ENCODE measurements at regions not wholly inside any gene's neighbourhood (a gene's known extent, or its start where the extent isn't known, plus 50 kb on each side); places are given as distances from the start of the nearest gene placed in this dataset.

DNA sequence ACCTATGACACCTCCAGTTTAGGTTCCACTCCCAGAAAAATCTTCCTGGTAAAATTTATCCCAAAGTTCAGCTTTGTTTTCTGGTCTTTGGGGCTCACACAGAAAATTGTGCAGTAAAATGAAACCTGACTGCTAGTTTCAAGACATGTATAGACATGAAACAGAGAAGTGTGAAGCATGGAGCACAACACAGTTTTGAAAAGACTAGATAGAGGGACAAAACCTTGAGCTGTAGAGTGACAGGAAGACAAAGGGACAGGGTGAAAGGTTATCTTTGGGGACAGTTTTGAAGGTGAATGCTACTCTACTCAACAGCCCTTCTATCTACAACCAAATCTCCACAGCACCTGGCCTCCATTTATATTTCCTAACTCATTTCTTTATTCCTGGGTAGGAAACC, 352.6 kb downstream of the RBM43 start:
- H3K4me1 ChIP-seq (ENCODE audit: control insufficient read depth in 2 of 2, insufficient read depth in 2 of 2, low read length in 2 of 2): no peaks in the 10 kb centered on the region
- peaks cover 0 to 3% (median 0%) of the 10 kb centered on the region in 3 experiments for H3K9me3 ChIP-seq (ENCODE audit: control insufficient read depth in 2 of 3, low read length in 3 of 3)
- H3K27me3 ChIP-seq (ENCODE audit: control insufficient read depth in 2 of 2, insufficient read depth in 2 of 2, low read length in 2 of 2): no peaks in the 10 kb centered on the region
- no peaks in the 10 kb centered on the region for H3K36me3 ChIP-seq (ENCODE audit: control insufficient read depth in 2 of 3, insufficient read depth in 3 of 3, low read length in 3 of 3)
- no peak overlapping the region for H3K4me3 Mint-ChIP-seq
- no peaks in the 10 kb centered on the region for H3K4me1 Mint-ChIP-seq
- peaks cover 0 to 15% (median 3%) of the 10 kb centered on the region in 5 donors for H3K27me3 Mint-ChIP-seq
- no peak overlapping the region for H3K4me3 ChIP-seq (ENCODE audit: low read length)
- ChIA-PET POLR2A (no interaction called here), CTCF (no interaction called here)
- ATAC-seq (no peak), DNase-seq (no peak)
- H3K9me3 Mint-ChIP-seq: peaks cover 0 to 15% (median 1%) of the 10 kb centered on the region in 11 donors
- H3K27ac ChIP-seq (ENCODE audit: low read depth, low read length): no peak overlapping the region
- intact Hi-C loops (cut with micrococcal nuclease): no loop called here
- H3K36me3 Mint-ChIP-seq: no peaks in the 10 kb centered on the region
- no peak overlapping the region for H3K27ac Mint-ChIP-seq

DNA sequence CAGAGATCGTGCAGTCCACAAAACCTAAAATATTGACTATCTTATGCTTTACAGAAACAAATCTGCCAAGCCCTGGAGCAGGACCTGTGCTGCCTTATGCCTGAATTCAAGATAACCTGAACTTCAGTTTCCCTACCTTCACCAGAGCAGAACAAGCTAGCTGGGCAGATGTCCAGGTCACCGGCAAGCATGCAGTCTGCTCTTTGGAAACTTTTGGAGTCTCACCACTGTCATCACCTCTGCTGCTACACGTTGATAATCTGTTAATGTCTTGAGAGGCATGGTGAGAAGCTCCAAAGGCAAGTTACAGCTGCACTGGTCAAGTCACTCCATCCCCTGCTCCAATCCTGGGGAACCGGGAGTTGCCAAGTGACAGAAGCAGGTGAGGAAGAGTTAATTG, 354.2 kb downstream of the RBM43 start:
- intact Hi-C loops (cut with micrococcal nuclease): no loop called here
- Histone ChIP-seq H3K27ac (ENCODE audit: low read depth, low read length) (no peak overlapping the region), H3K4me1 (ENCODE audit: control insufficient read depth in 2 of 2, insufficient read depth in 2 of 2, low read length in 2 of 2) (no peaks in the 10 kb centered on the region), H3K9me3 (ENCODE audit: control insufficient read depth in 2 of 3, low read length in 3 of 3) (peaks cover 0 to 3% (median 0%) of the 10 kb centered on the region in 3 experiments), H3K4me3 (ENCODE audit: low read length) (no peak overlapping the region), H3K36me3 (ENCODE audit: control insufficient read depth in 2 of 3, insufficient read depth in 3 of 3, low read length in 3 of 3) (no peaks in the 10 kb centered on the region), H3K27me3 (ENCODE audit: control insufficient read depth in 2 of 2, insufficient read depth in 2 of 2, low read length in 2 of 2) (no peaks in the 10 kb centered on the region)
- ChIA-PET CTCF (no interaction called here), POLR2A (no interaction called here)
- H3K9me3 Mint-ChIP-seq: peaks cover 0 to 15% (median 1%) of the 10 kb centered on the region in 11 donors
- H3K27ac Mint-ChIP-seq: no peak overlapping the region
- peaks cover 0 to 15% (median 6%) of the 10 kb centered on the region in 5 donors for H3K27me3 Mint-ChIP-seq
- ATAC-seq: no peak
- no peaks in the 10 kb centered on the region for H3K4me1 Mint-ChIP-seq
- no peak for DNase-seq
- no peak overlapping the region for H3K4me3 Mint-ChIP-seq
- H3K36me3 Mint-ChIP-seq: no peaks in the 10 kb centered on the region

DNA sequence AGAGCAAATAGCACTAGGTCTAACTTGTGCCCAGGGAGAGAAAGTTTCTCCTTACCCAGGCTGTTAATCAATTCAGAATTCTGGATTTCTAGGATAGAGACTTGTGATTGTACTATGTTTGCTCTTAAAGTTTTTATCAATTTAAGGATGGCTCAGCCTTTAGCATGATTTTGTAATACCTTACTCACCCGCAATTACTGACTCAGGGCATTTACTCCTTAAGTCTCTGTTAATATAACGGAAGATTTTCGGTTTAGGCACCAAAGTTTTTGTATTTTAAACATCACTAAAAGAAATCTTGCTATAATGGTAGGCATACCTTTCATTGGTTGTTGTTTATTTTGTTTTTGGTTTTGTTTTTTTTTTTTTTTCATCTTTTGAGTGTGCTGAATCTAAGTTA, 358.2 kb downstream of the RBM43 start:
- DNase-seq (no peak), ATAC-seq (no peak)
- H3K27me3 ChIP-seq (ENCODE audit: control insufficient read depth in 2 of 2, insufficient read depth in 2 of 2, low read length in 2 of 2): no peaks in the 10 kb centered on the region
- H3K4me1 Mint-ChIP-seq: no peaks in the 10 kb centered on the region
- POLR2A ChIA-PET: no interaction called here
- CTCF ChIA-PET: interaction anchor here (0.7 kb wide), 1 partner anchor 8 kb away, joined by 3 read pairs; no protein-coding TSS in a partner anchor
- no peak overlapping the region for H3K27ac ChIP-seq (ENCODE audit: low read depth, low read length)
- no peaks in the 10 kb centered on the region for H3K36me3 ChIP-seq (ENCODE audit: control insufficient read depth in 2 of 3, insufficient read depth in 3 of 3, low read length in 3 of 3)
- H3K36me3 Mint-ChIP-seq: no peaks in the 10 kb centered on the region
- H3K9me3 Mint-ChIP-seq: peaks cover 2 to 16% (median 6%) of the 10 kb centered on the region in 11 donors
- peaks cover 0 to 3% (median 0%) of the 10 kb centered on the region in 3 experiments for H3K9me3 ChIP-seq (ENCODE audit: control insufficient read depth in 2 of 3, low read length in 3 of 3)
- peaks cover 0 to 14% (median 6%) of the 10 kb centered on the region in 5 donors for H3K27me3 Mint-ChIP-seq
- no peaks in the 10 kb centered on the region for H3K4me1 ChIP-seq (ENCODE audit: control insufficient read depth in 2 of 2, insufficient read depth in 2 of 2, low read length in 2 of 2)
- no peak overlapping the region for H3K4me3 Mint-ChIP-seq
- intact Hi-C loops (cut with micrococcal nuclease): no loop called here
- no peak overlapping the region for H3K4me3 ChIP-seq (ENCODE audit: low read length)
- H3K27ac Mint-ChIP-seq: no peak overlapping the region

DNA sequence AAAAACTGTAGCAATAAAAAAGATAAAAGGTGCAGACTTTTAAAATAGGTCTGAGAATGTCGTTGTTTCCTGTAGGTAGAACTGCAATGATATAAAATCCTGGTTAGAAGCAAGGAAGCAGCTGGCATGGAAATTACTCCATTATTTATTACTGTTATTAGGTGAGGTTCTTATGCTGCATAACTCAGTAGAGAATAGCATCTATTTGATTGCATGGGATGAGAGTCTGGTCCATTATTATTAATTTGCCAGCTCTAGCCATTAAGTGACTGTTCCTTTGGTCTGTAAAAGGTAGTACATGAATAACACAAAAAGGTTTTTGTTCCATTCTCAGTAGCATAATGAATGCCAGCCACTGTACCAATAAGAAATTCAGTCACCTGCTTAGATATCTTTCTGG, 358.6 kb downstream of the RBM43 start:
- H3K36me3 Mint-ChIP-seq: no peaks in the 10 kb centered on the region
- peaks cover 2 to 16% (median 6%) of the 10 kb centered on the region in 11 donors for H3K9me3 Mint-ChIP-seq
- Histone ChIP-seq H3K36me3 (ENCODE audit: control insufficient read depth in 2 of 3, insufficient read depth in 3 of 3, low read length in 3 of 3) (no peaks in the 10 kb centered on the region), H3K4me3 (ENCODE audit: low read length) (no peak overlapping the region), H3K9me3 (ENCODE audit: control insufficient read depth in 2 of 3, low read length in 3 of 3) (no peaks in the 10 kb centered on the region), H3K4me1 (ENCODE audit: control insufficient read depth in 2 of 2, insufficient read depth in 2 of 2, low read length in 2 of 2) (no peaks in the 10 kb centered on the region), H3K27me3 (ENCODE audit: control insufficient read depth in 2 of 2, insufficient read depth in 2 of 2, low read length in 2 of 2) (no peaks in the 10 kb centered on the region), H3K27ac (ENCODE audit: low read depth, low read length) (no peak overlapping the region)
- intact Hi-C loops (cut with micrococcal nuclease): no loop called here
- no peak for ATAC-seq
- peaks cover 0 to 14% (median 6%) of the 10 kb centered on the region in 5 donors for H3K27me3 Mint-ChIP-seq
- H3K4me3 Mint-ChIP-seq: no peak overlapping the region
- no peaks in the 10 kb centered on the region for H3K4me1 Mint-ChIP-seq
- H3K27ac Mint-ChIP-seq: no peak overlapping the region
- no peak for DNase-seq
- CTCF ChIA-PET: no interaction called here
- POLR2A ChIA-PET: no interaction called here

DNA sequence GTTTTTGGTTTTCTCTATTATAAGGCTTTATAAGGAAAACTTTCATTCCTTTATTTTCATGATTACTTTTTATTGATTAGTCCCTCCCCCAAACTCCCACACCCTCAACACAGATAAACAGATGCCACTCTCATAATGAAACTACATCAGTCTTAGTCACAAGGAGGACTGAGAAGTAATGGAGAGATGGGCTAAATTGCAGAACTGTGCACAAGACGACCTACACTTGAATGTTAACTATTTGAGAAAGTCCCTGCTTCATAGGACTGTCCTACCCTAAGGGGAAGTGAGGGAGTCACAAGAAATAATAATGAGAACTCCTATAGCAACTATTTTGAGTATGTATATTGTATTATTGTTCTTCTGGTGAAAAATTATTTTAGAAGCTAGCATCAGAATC, 360.8 kb downstream of the RBM43 start:
- Histone ChIP-seq H3K9me3 (ENCODE audit: control insufficient read depth in 2 of 3, low read length in 3 of 3) (no peaks in the 10 kb centered on the region), H3K36me3 (ENCODE audit: control insufficient read depth in 2 of 3, insufficient read depth in 3 of 3, low read length in 3 of 3) (no peaks in the 10 kb centered on the region), H3K4me3 (ENCODE audit: low read length) (no peak overlapping the region), H3K27me3 (ENCODE audit: control insufficient read depth in 2 of 2, insufficient read depth in 2 of 2, low read length in 2 of 2) (no peaks in the 10 kb centered on the region), H3K4me1 (ENCODE audit: control insufficient read depth in 2 of 2, insufficient read depth in 2 of 2, low read length in 2 of 2) (no peaks in the 10 kb centered on the region), H3K27ac (ENCODE audit: low read depth, low read length) (no peak overlapping the region)
- Mint-ChIP-seq H3K27ac (no peak overlapping the region), H3K36me3 (no peaks in the 10 kb centered on the region), H3K4me3 (no peak overlapping the region), H3K9me3 (peaks cover 2 to 16% (median 6%) of the 10 kb centered on the region in 11 donors), H3K4me1 (no peaks in the 10 kb centered on the region), H3K27me3 (peaks cover 0 to 11% (median 6%) of the 10 kb centered on the region in 5 donors)
- ChIA-PET CTCF (no interaction called here), POLR2A (no interaction called here)
- no peak for ATAC-seq
- intact Hi-C loops (cut with micrococcal nuclease): no loop called here
- no peak for DNase-seq

DNA sequence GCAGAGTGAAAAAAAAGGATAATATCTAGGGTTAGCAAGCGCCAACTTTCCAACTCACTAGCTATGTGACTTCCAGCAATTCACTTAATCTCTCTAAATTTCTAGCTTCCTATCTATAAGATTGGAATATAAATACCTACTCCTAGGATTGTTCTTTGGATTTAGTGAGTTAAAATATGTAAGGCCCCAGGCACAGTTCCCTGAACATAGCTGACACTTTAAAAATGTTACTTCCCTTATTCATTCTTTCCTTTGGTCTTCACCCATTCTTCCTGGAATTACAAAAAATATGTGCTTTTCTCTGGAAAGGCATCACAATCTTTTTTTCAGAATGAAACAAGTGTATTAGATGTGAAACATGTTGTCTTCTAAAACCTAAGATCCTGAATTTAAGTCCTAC, 365.7 kb downstream of the RBM43 start:
- POLR2A ChIA-PET: no interaction called here

DNA sequence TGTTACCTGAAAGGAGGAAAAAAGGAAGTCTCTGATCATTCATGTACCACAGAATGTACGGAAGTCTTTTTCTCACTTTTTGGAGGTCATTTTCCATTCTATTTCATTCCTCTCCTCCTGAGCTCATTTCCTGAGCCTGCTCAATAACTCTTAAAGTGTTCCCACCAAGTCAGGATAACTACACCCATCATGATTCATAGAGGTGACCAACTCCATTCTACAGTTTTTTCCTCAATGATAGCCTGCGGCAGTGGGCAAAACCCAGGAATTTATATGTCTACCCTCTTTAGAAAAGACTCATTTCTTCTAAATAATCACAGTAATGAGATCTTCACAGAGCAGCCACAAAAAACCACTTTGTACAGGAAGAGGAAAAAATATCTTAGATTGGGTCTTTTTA, 372.5 kb downstream of the RBM43 start:
- POLR2A ChIA-PET: no interaction called here
- intact Hi-C loops (cut with micrococcal nuclease): no loop called here
- CTCF ChIA-PET: no interaction called here
- Mint-ChIP-seq H3K4me1 (no peaks in the 10 kb centered on the region), H3K27me3 (peaks cover 0 to 25% (median 12%) of the 10 kb centered on the region in 5 donors), H3K36me3 (no peaks in the 10 kb centered on the region), H3K9me3 (peaks cover 0 to 25% (median 0%) of the 10 kb centered on the region in 11 donors), H3K4me3 (no peak overlapping the region), H3K27ac (no peak overlapping the region)
- H3K27ac ChIP-seq (ENCODE audit: low read depth, low read length): no peak overlapping the region
- no peaks in the 10 kb centered on the region for H3K27me3 ChIP-seq (ENCODE audit: control insufficient read depth in 2 of 2, insufficient read depth in 2 of 2, low read length in 2 of 2)
- H3K4me3 ChIP-seq (ENCODE audit: low read length): no peak overlapping the region
- no peaks in the 10 kb centered on the region for H3K4me1 ChIP-seq (ENCODE audit: control insufficient read depth in 2 of 2, insufficient read depth in 2 of 2, low read length in 2 of 2)
- no peaks in the 10 kb centered on the region for H3K9me3 ChIP-seq (ENCODE audit: control insufficient read depth in 2 of 3, low read length in 3 of 3)
- no peaks in the 10 kb centered on the region for H3K36me3 ChIP-seq (ENCODE audit: control insufficient read depth in 2 of 3, insufficient read depth in 3 of 3, low read length in 3 of 3)
- ATAC-seq: no peak
- DNase-seq: no peak

More for the DNA sequence above, 365.7 kb downstream of the RBM43 start:
- no peak for DNase-seq
- peaks cover 0 to 5% (median 3%) of the 10 kb centered on the region in 5 donors for H3K27me3 Mint-ChIP-seq
- Histone ChIP-seq H3K36me3 (ENCODE audit: control insufficient read depth in 2 of 3, insufficient read depth in 3 of 3, low read length in 3 of 3) (no peaks in the 10 kb centered on the region), H3K4me3 (ENCODE audit: low read length) (no peak overlapping the region), H3K27me3 (ENCODE audit: control insufficient read depth in 2 of 2, insufficient read depth in 2 of 2, low read length in 2 of 2) (no peaks in the 10 kb centered on the region), H3K4me1 (ENCODE audit: control insufficient read depth in 2 of 2, insufficient read depth in 2 of 2, low read length in 2 of 2) (no peaks in the 10 kb centered on the region), H3K9me3 (ENCODE audit: control insufficient read depth in 2 of 3, low read length in 3 of 3) (no peaks in the 10 kb centered on the region), H3K27ac (ENCODE audit: low read depth, low read length) (no peak overlapping the region)
- H3K9me3 Mint-ChIP-seq: peaks cover 0 to 19% (median 6%) of the 10 kb centered on the region in 11 donors
- no peak overlapping the region for H3K4me3 Mint-ChIP-seq
- H3K36me3 Mint-ChIP-seq: no peaks in the 10 kb centered on the region
- no peak for ATAC-seq
- no peak overlapping the region for H3K27ac Mint-ChIP-seq
- no peaks in the 10 kb centered on the region for H3K4me1 Mint-ChIP-seq
- intact Hi-C loops (cut with micrococcal nuclease): no loop called here
- CTCF ChIA-PET: interaction anchor here (0.5 kb wide), 1 partner anchor 8 kb away, joined by 3 read pairs; no protein-coding TSS in a partner anchor

Data from naive thymus-derived CD4-positive, alpha-beta T cell (primary cell).